ENCODE measurements at regions not wholly inside any gene's neighbourhood (a gene's known extent, or its start where the extent isn't known, plus 50 kb on each side); places are given as distances from the start of the nearest gene placed in this dataset.
"Not testable (repeated sequence)": the region's sequence is repeated elsewhere in the genome, so short reads cannot be mapped to it uniquely, and the experiment has no call there.

- peak; percentile 16 for DNase-seq
- Histone ChIP-seq H3K36me3 (no peaks in the 10 kb centered on the region), H3K9me3 (ENCODE audit: severe bottlenecking) (peaks cover 9% of the 10 kb centered on the region), H3K4me3 (ENCODE audit: low read depth, low read length) (no peak overlapping the region), H3K27me3 (ENCODE audit: insufficient read depth, low read depth, severe bottlenecking) (no peaks in the 10 kb centered on the region), H3K27ac (peak overlapping the region; percentile 63)
- TF ChIP-seq CTCF (IDR thresholded peaks at IDR 0.05; ENCODE audit: low read depth, low read length), result no peak
Measured at GRCh38 chr5:36772276-36773140, 104.1 kb upstream of the NIPBL start.

DNA sequence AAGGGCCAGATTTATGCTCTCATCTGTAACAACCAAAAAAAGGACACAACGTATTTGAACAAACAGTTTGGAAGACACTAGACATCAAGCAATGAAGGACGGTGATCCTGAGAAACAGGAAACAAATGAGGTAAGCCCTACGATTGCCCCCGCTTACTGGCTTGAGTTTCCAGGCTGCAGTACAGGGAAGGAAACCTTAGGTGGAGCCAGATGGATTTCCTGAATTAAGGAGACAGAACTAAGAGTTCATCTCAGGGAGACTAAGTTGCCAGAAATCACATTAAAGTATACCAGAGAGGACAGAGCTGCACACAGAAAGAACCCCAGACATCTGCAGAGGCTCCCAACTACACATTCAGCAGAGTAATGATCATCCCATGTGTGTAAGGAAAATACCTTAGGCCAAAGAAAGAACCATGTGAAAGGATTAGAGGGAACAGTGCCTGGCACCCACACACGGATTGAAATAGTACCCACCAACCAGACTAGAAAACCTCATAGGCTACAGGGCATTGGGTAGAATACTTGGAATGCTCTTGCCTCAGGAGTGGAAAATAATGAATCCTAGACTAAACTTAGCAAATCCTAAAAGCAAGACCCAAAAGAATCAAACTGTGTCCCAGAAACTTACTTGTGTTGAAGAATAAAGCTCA is 99.3 kb upstream of the NIPBL start:
- DNase-seq, result peak; percentile 74
- Histone ChIP-seq H3K4me3 (ENCODE audit: low read depth, low read length) (no peak overlapping the region), H3K9me3 (ENCODE audit: severe bottlenecking) (no peaks in the 10 kb centered on the region), H3K36me3 (no peaks in the 10 kb centered on the region), H3K27me3 (ENCODE audit: insufficient read depth, low read depth, severe bottlenecking) (no peaks in the 10 kb centered on the region), H3K27ac (no peak overlapping the region)
- peak; percentile 63 for TF ChIP-seq CTCF (IDR thresholded peaks at IDR 0.05; ENCODE audit: low read depth, low read length)

- Histone ChIP-seq H3K36me3 (no peaks in the 10 kb centered on the region), H3K9me3 (ENCODE audit: severe bottlenecking) (no peaks in the 10 kb centered on the region), H3K27me3 (ENCODE audit: insufficient read depth, low read depth, severe bottlenecking) (no peaks in the 10 kb centered on the region), H3K4me3 (ENCODE audit: low read depth, low read length) (no peak overlapping the region), H3K27ac (no peak overlapping the region)
- no peak for TF ChIP-seq CTCF (IDR thresholded peaks at IDR 0.05; ENCODE audit: low read depth, low read length)
- DNase-seq, result no peak
Measured at GRCh38 chr5:36778336-36778735, 98.2 kb upstream of the NIPBL start.

- H3K4me3 ChIP-seq (ENCODE audit: low read depth, low read length); H3K36me3 ChIP-seq; H3K27ac ChIP-seq; H3K9me3 ChIP-seq (ENCODE audit: severe bottlenecking); H3K27me3 ChIP-seq (ENCODE audit: insufficient read depth, low read depth, severe bottlenecking); DNase-seq: not testable (repeated sequence)
Measured at GRCh38 chr5:36782612-36783011, 94.0 kb upstream of the NIPBL start.

DNA sequence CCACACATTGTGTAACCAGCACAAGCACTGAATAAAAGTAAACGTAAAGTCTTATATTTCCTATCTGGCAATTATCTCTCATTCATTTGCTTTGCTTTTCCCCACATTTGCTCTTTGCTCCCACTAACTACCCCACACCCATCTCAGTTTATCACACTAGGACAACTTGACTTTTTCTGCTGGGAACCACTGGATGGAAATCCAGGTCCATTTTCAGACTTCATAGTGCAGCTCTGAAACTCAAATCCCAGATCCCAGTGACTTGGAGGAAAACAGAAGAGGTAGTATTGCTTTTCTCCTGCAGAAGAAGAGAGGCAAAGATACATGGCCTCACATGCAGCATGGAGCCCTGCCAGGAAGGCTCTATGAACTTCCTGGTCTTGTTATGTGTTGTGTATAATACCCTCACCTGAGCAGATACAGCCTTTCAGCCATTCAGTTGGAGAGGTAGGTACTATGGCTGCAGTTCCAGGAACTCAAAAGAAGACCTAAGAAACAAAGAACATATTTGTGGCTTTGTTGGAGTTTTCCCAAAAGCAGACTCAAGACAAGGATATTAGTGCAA is 90.0 kb upstream of the NIPBL start:
- no peak for TF ChIP-seq CTCF (IDR thresholded peaks at IDR 0.05; ENCODE audit: low read depth, low read length)
- H3K4me3 ChIP-seq (ENCODE audit: low read depth, low read length), result no peak overlapping the region
- DNase-seq, result no peak

GRCh38 chr5:36787365-36788093 is 89.0 kb upstream of the NIPBL start:
- Histone ChIP-seq H3K4me3 (ENCODE audit: low read depth, low read length) (no peak overlapping the region), H3K36me3 (no peaks in the 10 kb centered on the region), H3K9me3 (ENCODE audit: severe bottlenecking) (no peaks in the 10 kb centered on the region), H3K27me3 (ENCODE audit: insufficient read depth, low read depth, severe bottlenecking) (no peaks in the 10 kb centered on the region), H3K27ac (no peak overlapping the region)
- TF ChIP-seq CTCF (IDR thresholded peaks at IDR 0.05; ENCODE audit: low read depth, low read length), result no peak
- no peak for DNase-seq

More for the DNA sequence above, 90.0 kb upstream of the NIPBL start:
- Histone ChIP-seq H3K27ac (no peak overlapping the region), H3K27me3 (ENCODE audit: insufficient read depth, low read depth, severe bottlenecking) (no peaks in the 10 kb centered on the region), H3K9me3 (ENCODE audit: severe bottlenecking) (no peaks in the 10 kb centered on the region), H3K36me3 (no peaks in the 10 kb centered on the region)

Data from WERI-Rb-1 (cell line).